ENCODE measurements at regions not wholly inside any gene's neighbourhood (a gene's known extent, or its start where the extent isn't known, plus 50 kb on each side); places are given as distances from the start of the nearest gene placed in this dataset.

DNA sequence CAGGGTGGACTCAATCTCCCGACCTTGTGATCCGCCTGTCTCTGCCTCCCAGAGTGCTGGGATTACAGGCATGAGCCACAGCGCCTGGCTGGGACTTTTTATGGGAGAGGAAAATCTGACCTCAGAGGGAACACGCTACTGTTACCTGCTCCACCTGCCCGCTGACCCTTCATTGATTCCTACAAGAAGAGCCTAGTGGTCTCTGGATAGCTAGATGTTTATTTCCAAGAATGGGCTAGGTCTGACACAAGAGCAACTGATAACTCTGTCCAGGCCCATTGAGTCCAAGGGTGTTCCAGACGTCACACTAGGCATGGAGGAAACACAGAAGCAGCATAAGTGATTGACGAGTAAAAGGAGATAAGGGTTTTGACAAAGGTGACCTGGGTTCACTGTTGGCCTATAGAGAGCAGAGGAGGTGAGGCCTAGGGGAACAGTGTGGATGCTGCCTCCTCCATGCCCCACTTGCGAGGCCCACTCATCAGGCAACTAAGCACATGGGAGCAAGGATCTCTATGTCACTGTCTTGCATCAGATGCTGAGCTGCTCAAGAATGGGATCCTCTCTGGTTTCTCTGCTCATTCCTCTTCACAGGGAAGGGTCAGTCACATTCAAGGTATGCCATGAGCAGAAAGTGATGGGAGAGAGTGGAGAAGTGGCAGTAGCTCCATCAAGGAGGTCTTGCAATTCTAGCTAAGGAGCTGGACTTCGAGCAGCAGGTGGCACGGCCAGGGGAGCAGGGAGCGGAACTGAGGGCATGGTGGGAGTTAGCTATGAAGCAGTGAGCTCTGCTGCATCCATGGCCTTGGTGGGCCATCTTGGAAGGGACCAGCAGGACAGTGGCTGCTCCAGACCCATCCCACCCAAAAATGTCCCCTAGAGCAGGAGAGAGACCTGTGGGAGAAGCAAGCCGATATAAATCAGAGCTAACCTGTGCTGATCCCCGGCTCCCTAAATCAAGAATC lies 145.2 kb downstream of the WSCD1 start:
- no peak for TF ChIP-seq CTCF (conservative IDR thresholded peaks at IDR 0.05)
- no peak overlapping the region for H3K27ac ChIP-seq

DNA sequence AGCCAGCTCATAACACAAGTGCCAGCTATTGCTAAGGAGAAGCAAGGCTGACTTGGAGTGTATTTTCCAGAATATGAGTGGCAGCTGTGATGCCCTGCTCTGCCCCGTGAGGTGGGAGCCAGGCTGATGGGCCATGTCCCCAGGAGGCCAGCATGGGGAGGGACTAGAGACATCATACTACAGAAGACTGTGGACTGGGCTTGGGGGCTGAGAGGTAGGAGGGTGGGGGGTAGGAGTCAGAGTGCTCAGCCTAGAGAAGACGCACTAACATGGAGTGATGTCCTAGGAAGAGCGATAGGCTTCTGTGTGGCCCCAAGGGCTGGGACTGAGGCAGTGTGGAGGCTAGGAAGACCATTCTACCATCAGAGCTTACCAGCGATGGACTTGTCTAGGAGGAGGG lies 143.7 kb downstream of the WSCD1 start:
- no peak for TF ChIP-seq CTCF (conservative IDR thresholded peaks at IDR 0.05)
- no peak overlapping the region for H3K27ac ChIP-seq

GRCh38 chr17:6212766-6213165 lies 142.6 kb downstream of the WSCD1 start:
- TF ChIP-seq CTCF (conservative IDR thresholded peaks at IDR 0.05), result no peak
- H3K27ac ChIP-seq, result no peak overlapping the region

DNA sequence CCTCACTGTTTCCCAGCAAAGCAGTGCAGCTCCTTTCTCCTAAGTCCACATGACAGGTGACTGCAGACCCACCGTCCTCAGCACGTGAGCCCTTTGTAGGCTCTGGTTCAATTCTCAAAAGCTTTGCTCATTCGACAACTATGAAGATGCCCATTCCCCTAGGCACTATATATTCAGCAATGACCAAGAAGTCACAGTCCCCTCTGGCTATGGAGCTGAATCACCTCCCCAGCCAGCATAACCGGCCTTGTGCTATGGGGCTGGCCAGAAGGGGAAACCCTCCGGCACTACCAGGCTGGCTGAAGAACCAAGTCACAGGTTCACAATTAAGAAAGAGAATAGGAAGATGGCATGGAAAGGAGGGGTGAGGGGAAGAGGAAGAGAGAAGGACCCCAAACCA lies 139.7 kb downstream of the WSCD1 start:
- no peak for TF ChIP-seq CTCF (conservative IDR thresholded peaks at IDR 0.05)
- H3K27ac ChIP-seq, result no peak overlapping the region

DNA sequence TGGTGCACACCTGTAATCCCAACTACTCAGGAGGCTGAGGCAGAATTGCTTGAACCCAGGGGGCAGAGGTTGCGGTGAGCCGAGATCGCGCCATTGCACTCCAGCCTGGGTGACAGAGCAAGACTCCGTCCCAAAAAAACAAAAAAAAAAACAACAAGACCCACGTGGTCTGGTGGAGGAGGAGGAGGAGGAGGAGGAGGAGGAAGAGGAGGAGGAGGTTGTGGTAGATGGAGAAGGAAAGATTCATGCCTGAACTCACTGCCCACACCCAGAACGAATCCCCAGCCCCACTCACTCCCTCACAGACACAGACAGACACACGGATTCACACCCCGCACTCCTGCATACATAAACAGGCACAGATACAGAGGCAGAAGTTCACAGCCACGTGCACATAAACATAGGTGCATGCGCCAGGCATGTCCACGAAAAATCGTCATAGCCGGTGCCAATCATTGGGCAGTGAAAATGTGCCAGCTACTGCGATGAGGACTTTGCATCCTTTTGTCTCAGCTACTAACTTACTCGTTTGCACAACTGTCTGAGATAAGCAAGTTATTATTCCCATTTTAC lies 138.5 kb downstream of the WSCD1 start:
- no peak overlapping the region for H3K27ac ChIP-seq
- no peak for TF ChIP-seq CTCF (conservative IDR thresholded peaks at IDR 0.05)

DNA sequence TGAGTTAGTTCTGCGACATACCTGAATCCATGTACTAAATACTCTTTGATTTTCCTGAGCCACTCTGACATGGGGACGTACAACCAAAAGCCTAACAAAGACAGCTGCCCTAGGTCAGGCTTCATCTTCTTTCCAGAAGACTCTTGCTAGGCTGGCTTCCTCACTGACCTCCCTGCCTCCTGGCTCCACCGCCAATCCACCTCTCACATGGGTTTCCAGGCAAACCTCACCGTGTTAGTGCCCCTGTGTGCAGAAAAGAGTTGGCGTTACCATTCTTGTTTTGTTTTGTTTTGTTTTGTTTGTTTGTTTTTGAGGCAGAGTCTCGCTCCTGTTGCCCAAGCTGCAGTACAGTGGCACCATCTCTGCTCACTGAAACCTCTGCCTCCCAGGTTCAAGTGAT lies 135.3 kb downstream of the WSCD1 start:
- H3K27ac ChIP-seq, result no peak overlapping the region
- no peak for TF ChIP-seq CTCF (conservative IDR thresholded peaks at IDR 0.05)

GRCh38 chr17:6205033-6205432 lies 134.9 kb downstream of the WSCD1 start:
- H3K27ac ChIP-seq, result no peak overlapping the region
- TF ChIP-seq CTCF (conservative IDR thresholded peaks at IDR 0.05), result no peak

Data from VCaP (cell line).